ENCODE measurements at regions not wholly inside any gene's neighbourhood (a gene's known extent, or its start where the extent isn't known, plus 50 kb on each side); places are given as distances from the start of the nearest gene placed in this dataset.
"Not testable (repeated sequence)": the region's sequence is repeated elsewhere in the genome, so short reads cannot be mapped to it uniquely, and the experiment has no call there.

DNA sequence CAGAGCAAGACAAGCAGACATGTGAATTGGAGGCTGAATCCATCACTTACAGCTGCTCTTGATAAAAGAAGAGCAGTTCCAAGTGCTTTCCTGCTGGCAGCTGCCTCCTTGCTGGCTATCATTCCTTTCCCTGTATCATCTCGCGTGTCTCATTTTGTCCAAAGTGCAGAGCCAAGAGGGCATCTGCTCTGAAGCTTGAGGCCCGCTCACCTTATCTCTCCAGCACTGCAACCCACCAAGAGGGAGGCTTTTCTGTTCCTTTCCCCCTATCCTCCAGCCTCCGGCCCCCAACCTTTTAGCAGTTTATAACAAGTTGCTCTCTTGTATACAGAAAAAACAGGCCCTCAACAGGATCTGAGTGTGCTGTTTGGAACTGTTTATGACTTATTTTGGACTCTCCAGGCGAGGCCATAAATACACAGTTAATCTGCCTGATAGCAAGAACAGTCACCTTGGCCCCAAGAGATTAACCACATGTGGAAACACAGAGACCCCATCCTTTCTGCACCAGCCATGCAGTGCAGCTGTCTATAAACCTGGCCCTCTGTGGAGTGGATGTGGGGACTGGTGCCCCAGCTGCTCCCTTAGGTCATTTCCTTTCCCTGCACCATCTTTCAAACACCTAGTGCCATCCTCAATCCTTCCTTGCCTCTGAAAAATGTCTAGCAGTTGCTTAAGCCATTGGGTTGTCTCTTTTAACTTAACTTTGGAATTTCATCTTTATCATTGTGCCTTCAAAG, 172.5 kb upstream of the FERMT1 start:
- DNase-seq = no peak

DNA sequence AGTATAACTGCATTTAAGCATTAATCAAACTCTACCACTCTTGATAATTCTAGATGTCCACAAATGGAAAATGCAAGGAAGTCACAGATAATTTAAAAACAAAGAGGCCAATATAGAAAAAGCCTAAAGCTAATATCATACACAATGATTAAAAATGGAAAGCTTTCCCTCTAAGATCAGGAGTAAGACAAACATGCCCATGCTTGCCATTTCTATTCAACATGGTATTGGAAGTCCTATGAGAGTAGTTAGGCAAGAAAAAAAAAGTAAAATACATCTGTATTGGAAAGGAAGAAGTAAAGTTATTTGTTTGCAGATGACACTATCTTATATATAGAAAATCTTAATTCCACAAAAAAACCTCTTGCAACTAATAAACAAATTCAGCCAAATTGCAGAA, 164.6 kb upstream of the FERMT1 start:
- DNase-seq = no peak

DNA sequence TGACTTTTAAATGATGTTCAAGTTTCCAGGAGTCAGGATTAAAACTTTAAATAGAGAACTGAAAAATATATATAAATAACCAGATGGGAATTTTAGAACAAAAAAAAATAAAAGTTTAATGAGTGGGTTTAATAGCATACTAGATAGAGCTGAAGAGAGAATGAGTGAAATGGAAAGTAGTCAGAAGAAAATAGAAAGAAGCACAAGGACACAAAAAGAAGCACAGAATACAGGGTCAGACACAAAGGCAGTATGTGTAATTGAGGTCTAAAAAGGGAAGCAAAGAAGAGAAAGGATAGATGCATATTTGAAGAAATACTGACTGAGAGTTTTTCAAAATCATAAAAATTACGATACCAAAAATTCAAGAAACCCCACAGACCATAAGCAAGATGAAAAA, 159.8 kb upstream of the FERMT1 start:
- no peak for DNase-seq

DNA sequence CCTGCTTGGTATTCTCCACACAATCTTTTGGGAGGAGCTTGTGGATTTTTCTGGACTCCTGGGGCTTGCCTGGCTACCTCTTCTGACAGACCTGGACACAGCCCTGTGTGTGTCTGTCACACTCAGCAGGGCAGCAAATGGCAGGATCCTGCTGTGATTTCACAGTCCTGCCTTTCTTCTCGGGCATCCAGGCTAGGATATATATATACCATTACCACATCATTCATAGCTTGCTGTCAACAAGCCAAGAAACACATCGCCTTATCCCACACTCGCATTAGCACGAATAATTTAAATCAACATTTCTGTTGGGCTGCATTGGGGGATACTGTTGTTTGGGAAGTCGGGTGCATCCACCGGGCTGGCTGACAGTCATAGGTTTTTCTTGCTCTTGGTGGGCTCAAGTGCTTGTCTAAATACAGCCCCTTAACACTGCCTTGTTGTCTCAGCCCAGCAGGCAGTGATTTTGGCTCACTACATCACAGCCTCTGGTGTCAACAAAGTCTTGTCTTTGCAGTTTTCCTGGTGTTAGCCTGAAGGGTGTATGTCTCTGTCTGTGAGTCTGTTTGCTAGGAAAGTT, 154.9 kb upstream of the FERMT1 start:
- DNase-seq = peak; percentile 31

DNA sequence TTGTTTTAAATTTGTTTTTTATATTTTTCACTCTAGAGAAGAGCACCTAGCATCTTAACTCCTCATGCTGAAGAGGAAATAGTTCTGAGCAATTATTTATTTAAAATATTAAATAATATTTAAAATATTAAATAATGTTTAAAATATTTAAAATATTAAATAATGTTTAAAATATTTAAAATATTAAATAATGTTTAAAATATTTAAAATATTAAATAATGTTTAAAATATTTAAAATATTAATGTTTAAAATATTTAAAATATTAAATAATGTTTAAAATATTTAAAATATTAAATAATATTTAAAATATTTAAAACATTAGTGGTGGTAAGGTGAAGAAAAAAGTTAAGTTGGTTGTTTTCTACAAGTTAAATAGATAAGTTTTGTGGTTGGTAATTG, 147.6 kb upstream of the FERMT1 start:
- not testable (repeated sequence) for DNase-seq

DNA sequence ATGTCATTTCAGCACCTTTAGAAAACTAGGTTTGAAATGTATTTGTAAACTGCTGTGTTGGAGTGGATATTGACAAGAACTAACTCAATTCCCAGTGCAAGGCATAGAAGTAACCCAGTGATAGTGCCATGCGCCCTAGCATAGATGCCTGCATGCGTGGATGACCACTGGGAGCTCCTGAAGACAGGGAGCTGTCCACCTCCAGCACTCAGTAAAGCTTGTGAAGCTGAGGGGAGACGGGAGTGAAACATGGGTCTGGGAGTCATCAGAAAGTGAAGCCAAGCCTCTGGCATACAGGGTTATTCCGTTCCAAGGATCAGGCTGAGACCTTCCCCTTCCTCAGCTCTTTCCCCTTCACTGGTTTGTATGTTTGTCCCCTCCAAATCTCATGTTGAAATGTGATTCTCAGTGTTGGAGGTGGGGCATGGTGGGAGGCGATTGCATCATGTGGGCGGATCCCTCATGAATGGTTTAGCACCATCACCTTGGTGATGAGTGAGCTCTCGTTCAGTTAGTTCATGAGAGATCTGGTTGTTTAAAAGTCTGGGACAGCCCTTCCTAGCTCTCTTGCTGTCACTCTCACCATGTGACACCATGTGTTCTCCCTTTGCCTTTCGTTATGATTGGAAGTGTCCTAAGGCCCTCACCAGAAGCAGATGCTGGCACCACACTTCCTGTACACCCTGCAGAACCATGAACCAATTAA, 146.5 kb upstream of the FERMT1 start:
- DNase-seq = no peak

DNA sequence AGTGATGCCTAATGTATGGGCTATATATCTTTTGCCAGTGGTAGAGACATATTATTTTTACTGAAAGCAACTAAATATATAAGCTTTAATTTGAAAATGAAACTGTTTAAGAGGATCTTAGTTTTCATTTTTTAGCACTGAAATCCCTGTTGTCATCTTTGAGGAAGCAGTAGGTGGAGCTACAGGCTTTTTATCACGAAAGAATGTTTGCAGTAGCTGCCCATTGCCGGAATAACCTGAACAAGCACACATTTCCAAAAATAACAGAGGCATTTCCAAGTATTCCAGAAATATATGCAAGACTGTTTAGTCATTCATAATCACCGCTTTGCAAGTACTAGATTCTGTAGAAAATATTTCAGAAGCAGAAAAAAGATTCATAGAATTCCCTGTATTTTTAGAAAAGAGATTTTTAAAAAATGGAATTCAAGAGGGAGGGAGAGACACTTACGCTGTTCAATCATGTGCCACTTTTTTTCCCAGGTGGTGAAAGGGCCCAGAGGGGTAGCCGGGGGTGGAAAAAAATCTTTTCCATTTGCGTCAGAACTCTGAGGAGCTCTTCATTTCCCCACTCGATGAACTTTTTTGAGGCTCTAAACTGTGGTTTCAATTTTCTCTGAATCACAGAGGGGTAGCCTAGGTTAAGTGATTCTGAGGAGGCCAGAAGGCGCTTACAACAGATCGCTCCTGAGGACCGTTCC, 142.5 kb upstream of the FERMT1 start:
- DNase-seq = peak; percentile 57

DNA sequence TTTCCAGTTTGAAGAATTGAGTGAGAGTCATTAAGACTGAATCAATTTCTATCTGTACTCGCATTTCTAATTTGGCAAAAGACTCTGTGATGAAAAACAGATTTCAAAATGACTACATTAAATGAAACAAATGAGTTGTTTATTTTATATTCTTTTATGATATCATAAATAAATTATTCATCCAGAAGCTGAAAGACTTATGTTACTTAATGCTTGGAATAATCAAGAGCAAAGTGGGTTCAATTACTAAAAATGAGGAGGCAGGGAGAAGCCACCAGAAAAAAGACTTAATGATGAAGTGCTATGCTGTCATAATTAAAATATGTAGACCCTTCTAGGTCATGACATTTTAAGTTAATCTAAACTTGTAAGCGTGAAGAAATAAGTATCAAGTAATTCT, 130.6 kb upstream of the FERMT1 start:
- no peak for DNase-seq

DNA sequence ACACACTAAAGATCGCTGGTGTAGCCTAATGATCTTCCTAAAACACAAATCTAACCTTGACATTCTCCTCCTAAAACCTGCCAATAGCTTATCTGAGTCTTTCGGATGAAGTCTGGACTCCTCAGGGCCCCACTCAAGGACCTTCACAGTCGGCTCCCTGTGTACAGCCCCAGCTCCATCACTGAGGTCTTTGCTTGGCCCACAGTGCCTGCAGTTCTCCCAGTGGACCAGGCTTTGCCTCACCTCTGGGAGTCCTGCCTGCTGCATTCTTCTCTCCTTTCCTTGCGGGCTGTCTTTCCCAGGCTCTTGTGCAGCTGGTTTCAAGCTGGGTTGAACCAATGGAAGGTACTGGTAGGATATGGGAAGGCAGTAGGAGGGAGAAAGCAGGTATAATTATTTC, 122.6 kb upstream of the FERMT1 start:
- DNase-seq = no peak

DNA sequence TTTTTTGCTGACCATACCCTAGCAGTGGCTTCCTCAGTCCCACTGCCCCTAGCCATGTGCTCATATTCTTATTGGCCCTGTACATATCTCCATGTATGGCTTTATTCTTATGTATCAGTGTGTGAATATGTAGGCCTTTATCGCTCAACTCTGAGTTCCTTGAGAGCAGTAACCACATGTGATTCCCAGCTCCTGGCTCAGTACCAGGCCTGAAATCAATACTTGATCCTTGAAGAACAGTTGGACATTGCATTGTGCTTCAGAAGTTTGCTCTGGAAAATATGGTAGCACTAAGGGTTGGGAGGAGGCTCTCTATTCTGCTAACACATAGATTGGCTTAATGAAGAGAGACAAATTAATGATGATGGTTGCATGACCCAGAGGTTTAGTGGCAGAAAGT, 118.8 kb upstream of the FERMT1 start:
- DNase-seq = no peak

DNA sequence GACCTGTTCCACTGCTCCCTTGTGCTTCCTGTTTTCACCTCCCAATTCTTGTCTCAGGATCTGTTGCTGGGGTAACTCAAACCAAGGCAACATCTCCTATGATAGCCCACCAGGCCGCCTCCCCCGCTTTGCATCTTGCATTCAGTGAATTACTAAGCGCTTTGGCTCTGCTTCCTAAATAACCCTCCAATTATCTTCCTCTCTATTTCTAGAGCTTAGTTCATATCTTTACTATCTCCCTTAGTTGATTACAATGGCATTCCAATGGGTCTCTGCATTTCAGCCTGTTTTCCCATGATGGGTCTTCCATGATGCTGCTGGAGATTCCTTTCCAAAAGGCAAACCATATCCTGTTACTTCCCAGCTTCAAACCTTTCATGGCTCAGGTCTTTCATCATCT, 117.2 kb upstream of the FERMT1 start:
- DNase-seq = no peak

DNA sequence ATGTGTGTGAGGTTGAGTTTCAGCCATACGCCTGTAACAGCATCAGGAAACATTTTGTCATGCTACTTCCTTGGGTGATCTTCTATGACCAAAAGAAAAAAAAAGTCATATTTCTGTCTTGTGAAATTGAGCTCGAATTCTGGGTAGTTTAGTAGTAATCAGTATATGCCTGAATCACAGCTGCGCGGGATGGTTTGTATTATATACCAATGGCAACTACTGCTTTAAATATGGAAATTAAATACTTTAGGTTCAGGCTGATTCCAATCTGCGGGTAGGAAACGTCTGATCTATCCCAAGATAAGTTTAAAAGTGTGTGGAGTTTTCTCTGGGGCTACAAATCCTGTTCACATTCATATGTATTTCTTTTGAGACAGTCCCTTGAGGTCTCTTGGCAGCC, 115.6 kb upstream of the FERMT1 start:
- DNase-seq = no peak

DNA sequence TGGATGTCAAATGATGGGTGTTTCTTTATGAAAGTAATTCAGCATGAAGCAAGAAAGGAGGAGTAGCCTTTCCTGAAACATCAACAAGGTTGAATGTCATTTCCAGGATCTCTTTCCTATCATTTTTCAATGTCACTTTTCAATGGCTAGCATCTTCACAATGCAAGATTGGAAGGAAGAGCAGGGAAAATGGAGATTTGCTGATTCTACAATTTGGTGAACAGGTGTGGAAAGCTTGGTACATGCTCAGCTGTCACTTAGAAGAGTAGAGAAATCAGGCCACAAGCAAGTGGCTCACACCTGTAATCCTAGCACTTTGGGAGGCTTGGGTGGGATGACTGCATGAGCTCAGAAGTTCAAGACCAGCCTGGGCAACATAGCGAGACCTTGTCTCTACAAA, 112.7 kb upstream of the FERMT1 start:
- DNase-seq = no peak

DNA sequence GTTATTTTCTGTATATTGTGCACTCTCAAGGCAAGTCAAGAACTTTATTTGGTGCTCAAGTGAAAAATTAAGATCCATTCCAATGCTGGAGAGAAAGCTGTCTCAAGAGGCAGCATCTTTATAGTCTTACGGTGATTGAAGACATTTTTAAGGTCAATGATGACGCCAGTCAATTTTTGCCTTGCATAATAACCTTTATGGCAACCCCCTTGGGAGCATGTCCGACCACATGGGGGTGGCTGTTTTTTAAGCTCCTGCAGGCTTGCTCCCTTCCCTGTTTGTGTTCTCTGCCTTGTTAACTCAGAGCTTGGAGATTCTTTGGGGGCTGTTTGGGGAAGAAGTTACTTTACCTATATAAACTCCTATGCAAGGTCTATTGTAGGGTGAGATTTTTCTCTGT, 109.6 kb upstream of the FERMT1 start:
- no peak for DNase-seq

DNA sequence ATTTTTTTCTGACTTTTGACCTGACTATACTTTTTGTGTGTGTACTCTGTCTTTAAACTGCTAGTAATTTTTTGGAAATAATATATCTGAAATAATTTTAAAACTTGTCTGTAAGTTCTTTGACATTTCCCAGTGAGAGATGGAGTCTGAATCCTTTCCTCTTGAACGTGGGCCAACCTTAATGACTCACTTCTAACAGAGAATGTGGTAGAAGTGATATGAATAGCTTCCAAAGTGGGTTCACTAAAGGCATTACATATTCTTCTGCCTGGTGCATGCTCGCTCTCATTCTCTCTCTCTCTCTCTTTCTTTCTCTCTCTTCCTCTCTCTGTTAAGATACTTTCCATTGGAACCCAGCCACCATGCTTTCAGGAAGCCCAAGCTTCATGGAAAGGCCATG, 108.7 kb upstream of the FERMT1 start:
- DNase-seq = no peak

DNA sequence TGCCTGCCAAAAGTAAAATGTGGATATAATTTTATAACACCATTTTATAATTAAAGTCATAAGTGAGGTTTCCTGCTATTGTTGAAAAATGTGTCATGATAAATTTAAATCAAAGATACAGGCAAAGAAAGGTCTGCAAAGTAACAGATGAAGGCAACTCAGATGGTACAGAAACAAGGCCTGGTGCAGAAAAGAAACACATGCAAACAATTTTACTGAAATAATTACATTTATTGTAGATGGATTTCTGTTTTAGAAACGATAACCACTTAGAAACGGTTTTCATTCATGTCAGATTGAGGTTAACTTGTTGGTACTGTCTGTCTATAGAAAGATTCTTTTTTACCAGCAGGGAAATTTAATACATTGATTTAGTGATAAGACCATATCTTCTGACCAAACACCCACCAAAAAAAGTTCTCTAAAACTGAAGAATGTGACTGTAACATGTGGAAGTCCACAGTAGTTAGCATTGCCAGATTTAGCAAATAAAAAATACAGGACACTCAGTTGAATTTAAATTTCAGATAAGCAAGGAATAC, 105.5 kb upstream of the FERMT1 start:
- no peak for DNase-seq

DNA sequence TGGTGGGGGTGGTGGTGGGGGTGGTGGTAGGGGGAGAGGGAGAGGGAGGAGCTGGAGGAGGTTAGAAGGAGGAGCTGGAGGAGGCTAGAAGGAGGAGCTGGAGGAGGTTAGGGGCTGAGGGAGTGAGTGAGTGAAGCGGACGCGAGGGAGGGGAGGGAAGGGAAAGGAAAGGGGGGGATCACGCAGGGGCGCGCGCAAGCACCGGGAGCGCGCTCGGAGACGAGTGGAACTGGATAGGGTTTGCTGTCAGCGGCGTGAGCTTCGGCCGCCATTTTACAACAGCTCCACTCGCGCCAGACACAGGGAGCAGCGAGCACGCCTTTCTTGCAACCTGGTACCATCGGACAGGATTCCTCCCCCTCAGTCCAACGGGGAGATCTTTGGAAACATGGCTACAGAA, 90.5 kb upstream of the FERMT1 start:
- no peak for DNase-seq

DNA sequence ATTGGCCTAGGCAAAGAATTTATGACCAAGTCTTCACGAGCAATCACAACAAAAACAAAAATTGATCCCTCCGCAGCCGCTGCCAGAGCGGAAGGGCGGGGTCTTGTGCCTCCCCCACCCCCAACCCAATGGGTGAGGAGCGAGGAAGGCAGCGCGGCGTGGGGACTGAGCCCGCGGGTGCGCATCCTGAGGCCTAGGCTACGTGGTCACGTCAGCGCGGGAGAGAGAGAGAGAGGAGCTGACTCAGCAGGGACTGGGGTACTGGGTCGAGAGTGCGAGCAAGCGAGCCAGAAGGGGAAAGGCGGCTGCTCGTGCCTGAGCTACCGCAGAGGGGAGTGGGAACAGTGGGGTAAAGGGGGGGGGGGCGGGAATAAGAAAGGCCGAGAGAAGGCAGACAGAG, 90.1 kb upstream of the FERMT1 start:
- DNase-seq = no peak

DNA sequence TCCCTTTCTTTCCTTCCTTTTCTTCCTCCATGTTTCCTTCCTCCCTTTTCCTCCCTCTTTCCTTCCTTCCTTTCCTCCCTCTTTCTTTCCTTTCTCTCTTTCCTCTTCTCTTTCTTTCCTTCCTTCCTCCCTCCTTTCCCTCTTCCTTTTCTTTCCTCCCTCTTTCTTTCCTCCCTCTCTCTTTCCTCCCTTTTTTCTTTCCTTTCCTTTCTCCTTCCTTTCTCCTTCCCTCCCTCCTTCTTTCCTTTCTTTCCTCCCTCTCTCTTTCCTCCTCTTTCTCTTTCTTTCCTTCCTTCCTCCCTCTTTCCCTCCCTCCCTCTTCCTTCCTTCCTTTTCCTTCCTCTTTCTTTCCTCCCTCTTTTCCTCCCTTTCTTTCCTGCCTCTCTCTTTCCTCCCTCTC, 86.3 kb upstream of the FERMT1 start:
- no peak for DNase-seq

DNA sequence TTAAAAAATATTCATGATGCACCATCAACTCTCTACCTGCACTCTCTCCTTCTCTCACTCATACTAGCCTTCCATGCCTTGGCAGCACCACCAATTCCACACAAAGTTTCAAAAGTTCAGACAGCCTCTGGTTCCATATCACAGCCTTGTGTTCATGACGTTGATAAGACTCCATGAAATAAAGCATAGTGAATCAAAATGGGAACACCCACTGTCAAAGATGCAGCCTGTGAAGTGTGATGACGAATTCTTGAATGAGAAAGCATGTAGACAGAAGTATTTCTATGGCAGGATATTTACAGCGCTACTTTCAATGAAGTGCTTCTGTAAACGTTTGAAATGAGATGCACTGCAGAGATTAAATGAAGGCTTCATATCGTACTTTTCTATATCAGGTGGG, 77.3 kb upstream of the FERMT1 start:
- DNase-seq = no peak

DNA sequence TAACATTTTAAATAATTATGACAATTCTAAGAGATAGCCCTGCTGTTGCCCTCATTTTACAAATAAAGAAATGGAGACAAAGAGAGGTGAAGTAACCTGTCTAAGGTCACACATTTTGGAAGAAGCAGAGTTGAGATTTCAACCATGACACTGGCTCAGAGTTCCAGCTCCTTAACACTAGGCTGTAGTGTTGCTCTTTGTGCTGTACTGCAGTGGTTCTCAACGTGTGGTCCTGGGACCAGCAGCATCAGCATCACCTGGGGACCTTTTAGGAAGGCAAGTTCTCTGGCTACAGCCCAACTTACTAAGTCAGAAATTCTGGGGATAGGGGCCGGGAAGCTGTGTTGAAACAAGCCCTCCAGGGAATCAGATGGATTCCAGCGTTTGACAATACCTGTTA, 62.4 kb upstream of the FERMT1 start:
- no peak for DNase-seq

DNA sequence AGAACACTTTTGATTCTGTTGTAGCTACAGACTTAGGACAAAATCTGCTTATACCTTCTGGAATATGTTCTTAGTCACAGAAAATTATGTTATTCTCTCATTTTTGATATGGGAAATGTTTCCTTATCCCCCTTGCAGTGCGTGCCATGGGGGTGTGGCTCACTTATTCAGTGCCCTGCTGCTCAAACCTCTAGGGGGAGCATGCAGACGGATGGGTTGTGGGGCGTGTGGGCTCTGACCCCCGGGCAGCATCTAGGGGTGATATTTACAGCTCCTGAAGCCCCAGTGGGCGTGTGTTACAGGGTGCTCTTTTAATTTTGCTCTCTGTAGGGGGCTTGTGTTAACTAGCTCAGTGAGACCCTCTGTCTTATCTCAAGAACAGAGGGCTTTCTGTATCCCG, 61.3 kb upstream of the FERMT1 start:
- no peak for DNase-seq

DNA sequence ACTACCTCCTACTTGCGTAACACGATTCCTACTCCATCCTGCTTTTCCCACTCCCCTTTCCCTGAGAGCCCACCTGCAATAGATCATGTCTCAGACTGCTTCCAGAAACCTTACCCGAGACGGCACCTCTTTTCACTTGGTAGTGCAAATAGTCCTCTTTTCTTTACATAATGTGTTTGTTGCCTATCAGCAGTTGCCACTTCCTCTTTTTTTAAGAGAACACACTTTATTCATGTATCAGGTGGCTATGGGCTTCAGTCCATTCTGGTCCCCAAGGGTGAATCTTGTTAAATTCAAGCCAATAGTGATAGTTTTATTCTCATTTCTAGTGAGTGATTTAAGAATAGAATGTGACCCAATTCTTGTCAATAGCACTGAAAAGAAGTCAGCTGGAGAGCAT, 57.7 kb upstream of the FERMT1 start:
- DNase-seq = no peak

DNA sequence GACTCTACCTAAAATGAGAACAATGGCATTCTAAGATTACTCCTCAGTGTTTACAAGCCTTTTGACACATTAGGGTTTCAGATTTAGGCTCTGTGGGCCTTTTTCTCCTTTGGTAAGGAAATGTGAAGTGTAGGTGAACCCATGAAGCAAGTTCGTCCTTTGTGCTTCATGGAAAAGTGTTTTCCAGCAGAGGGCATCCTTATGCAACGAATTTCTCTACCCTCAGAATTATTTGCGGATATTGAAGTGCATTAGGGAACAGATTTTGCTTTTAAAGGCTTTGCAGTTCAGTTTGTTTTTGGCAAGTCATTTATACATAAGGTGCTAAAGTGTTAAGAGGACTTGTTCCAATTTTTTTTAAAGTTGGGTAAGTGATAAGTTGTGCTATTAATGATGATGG, 55.7 kb upstream of the FERMT1 start:
- DNase-seq = no peak

All from femur (tissue), 1 donor.